Adrenal gland (tissue), 5 donors: ENCODE measurements at regions not wholly inside any gene's neighbourhood (a gene's known extent, or its start where the extent isn't known, plus 50 kb on each side); places are given as distances from the start of the nearest gene placed in this dataset.

Source experiments
- POLR2A ChIP-seq, 2 donors: fragments of 450-650 bp; IDR thresholded peaks; one replicate each; pipeline ENCODE4 v1.6.1; 2017; ENCODE audit warnings: antibody characterized with exemption in 2 of 2, mild to moderate bottlenecking in 2 of 2, moderate library complexity in 1 of 2
- TF ChIP-seq, protein P1 (sequence below), 6 experiments: fragments of 450-650 bp in 4 of 6; fragments of 200-600 bp in 2 of 6; sonication (generic) in 1 of 6; IDR thresholded peaks; 1 replicate in 5 of 6; 2 replicates in 1 of 6; pipeline versions ENCODE4 v1.5.1 to v1.8.0; 2016 to 2021; ENCODE audit warnings: antibody characterized with exemption in 6 of 6, mild to moderate bottlenecking in 2 of 6, moderate library complexity in 1 of 6
- donor health status: DM: no; HTN: no; CAD: no.

DNA sequence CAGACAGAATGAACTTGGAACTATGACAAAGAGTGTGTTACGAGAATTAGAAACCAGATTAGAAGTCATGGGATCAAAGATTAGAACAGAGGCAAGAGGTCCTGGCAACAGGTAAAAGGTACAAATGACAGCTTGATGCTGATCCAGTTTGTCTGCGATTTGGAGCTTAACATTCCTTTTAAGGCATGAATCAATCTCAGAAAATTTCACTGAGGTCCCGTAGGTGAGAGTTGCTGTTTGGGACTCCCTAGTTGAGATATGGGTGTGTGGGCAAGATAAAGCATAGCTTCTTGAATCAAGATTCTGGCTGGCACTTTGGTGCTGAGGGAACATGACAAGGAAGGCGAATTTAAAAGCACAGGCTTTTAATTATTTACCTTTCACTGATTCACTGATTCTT, 62.6 kb upstream of the ACSL4 start:
- TF ChIP-seq, protein P1, sequence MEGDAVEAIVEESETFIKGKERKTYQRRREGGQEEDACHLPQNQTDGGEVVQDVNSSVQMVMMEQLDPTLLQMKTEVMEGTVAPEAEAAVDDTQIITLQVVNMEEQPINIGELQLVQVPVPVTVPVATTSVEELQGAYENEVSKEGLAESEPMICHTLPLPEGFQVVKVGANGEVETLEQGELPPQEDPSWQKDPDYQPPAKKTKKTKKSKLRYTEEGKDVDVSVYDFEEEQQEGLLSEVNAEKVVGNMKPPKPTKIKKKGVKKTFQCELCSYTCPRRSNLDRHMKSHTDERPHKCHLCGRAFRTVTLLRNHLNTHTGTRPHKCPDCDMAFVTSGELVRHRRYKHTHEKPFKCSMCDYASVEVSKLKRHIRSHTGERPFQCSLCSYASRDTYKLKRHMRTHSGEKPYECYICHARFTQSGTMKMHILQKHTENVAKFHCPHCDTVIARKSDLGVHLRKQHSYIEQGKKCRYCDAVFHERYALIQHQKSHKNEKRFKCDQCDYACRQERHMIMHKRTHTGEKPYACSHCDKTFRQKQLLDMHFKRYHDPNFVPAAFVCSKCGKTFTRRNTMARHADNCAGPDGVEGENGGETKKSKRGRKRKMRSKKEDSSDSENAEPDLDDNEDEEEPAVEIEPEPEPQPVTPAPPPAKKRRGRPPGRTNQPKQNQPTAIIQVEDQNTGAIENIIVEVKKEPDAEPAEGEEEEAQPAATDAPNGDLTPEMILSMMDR (IDR thresholded peaks at IDR 0.05): no peak
- no peak for TF ChIP-seq POLR2A (IDR thresholded peaks at IDR 0.05)
